Fibroblast of villous mesenchyme (primary cell): ENCODE measurements at regions not wholly inside any gene's neighbourhood (a gene's known extent, or its start where the extent isn't known, plus 50 kb on each side); places are given as distances from the start of the nearest gene placed in this dataset.
"Not testable (repeated sequence)": the region's sequence is repeated elsewhere in the genome, so short reads cannot be mapped to it uniquely, and the experiment has no call there.

Experiments
- DNase-seq: peaks from one replicate; pipeline ENCODE4 v3.0.0-alpha.2; 2010; ENCODE audit warnings: low read depth
- H3K4me3 ChIP-seq: 2 replicates; pipeline ENCODE4 v1.5.1; 2011; ENCODE audit warnings: low read depth, mild to moderate bottlenecking, low read length
- TF ChIP-seq, protein P1 (sequence below): IDR thresholded peaks from 2 replicates; pipeline ENCODE4 v1.5.1; 2012; ENCODE audit warnings: low read depth, mild to moderate bottlenecking, low read length; ENCODE audit not compliant: insufficient read depth

DNA sequence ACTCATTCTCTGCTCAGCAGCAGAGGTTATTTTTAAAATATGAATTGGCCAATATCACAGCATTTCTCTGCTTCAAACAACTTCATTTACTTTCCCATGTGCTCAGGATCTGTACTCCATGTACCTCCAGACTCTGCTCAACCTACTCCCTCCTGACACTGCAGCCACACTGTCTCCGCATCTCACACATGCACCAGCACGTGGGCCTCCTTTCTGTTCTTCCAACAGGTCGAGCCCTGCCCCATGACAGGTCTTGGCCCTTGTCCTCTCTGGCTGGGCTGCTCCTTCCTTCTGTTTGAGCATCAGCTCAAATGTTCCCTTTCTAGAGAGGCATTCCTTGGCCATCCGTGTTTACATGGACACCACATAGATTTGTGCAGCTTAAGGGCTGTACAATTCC lies 195.7 kb downstream of the EBLN2 start:
- DNase-seq: no peak
- TF ChIP-seq, protein P1, sequence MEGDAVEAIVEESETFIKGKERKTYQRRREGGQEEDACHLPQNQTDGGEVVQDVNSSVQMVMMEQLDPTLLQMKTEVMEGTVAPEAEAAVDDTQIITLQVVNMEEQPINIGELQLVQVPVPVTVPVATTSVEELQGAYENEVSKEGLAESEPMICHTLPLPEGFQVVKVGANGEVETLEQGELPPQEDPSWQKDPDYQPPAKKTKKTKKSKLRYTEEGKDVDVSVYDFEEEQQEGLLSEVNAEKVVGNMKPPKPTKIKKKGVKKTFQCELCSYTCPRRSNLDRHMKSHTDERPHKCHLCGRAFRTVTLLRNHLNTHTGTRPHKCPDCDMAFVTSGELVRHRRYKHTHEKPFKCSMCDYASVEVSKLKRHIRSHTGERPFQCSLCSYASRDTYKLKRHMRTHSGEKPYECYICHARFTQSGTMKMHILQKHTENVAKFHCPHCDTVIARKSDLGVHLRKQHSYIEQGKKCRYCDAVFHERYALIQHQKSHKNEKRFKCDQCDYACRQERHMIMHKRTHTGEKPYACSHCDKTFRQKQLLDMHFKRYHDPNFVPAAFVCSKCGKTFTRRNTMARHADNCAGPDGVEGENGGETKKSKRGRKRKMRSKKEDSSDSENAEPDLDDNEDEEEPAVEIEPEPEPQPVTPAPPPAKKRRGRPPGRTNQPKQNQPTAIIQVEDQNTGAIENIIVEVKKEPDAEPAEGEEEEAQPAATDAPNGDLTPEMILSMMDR: no peak
- H3K4me3 ChIP-seq: no peak overlapping the region

DNA sequence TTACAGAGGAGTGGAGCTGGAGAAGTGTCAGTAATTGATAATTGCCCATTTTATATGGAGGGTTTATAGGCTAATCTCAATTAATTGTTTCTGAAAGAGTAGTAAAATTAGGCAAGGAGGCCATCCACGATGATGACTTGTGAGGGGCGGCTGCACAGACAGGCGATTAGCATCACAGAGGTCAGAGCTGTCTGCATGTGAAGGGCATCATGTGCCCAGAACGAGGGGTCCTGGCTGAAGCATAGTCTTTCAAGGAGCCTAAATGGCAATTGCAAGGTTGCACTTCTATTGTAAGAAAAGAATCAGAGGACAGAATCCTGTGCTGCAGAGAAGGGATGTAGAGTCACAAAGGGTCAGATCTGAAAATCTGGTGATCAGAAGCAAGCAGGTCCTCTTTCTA lies 196.6 kb downstream of the EBLN2 start:
- TF ChIP-seq, protein P1: no peak
- no peak overlapping the region for H3K4me3 ChIP-seq
- DNase-seq: no peak

DNA sequence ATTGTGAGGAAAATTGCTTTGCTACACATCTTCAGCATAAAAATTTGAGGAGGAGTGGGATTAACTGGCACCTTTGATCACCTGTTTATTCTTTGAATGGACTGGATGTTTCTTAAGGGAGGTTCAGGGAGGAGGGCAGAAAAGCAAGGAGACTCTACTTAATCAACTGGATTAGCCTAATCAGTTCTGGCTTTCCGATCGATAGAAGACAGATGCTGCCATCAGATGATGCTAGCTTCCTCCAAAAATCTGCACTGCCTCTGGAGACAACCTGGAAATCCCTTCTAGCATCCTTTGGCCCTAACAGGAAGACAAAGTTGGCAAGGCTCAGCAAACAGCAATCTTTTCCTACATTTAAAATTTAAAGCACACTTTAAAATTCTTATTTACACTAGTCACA lies 197.8 kb downstream of the EBLN2 start:
- TF ChIP-seq, protein P1: no peak
- no peak for DNase-seq
- no peak overlapping the region for H3K4me3 ChIP-seq

- DNase-seq: no peak
- TF ChIP-seq, protein P1: no peak
- H3K4me3 ChIP-seq: no peak overlapping the region
Measured at GRCh38 chr3:73259856-73260255, 198.4 kb downstream of the EBLN2 start.

GRCh38 chr3:73266558-73266957 lies 205.1 kb downstream of the EBLN2 start:
- not testable (repeated sequence) for DNase-seq

GRCh38 chr3:73269126-73269525 lies 207.7 kb downstream of the EBLN2 start:
- DNase-seq, H3K4me3 ChIP-seq: not testable (repeated sequence)

More at GRCh38 chr3:73266558-73266957, 205.1 kb downstream of the EBLN2 start:
- not testable (repeated sequence) for H3K4me3 ChIP-seq

DNA sequence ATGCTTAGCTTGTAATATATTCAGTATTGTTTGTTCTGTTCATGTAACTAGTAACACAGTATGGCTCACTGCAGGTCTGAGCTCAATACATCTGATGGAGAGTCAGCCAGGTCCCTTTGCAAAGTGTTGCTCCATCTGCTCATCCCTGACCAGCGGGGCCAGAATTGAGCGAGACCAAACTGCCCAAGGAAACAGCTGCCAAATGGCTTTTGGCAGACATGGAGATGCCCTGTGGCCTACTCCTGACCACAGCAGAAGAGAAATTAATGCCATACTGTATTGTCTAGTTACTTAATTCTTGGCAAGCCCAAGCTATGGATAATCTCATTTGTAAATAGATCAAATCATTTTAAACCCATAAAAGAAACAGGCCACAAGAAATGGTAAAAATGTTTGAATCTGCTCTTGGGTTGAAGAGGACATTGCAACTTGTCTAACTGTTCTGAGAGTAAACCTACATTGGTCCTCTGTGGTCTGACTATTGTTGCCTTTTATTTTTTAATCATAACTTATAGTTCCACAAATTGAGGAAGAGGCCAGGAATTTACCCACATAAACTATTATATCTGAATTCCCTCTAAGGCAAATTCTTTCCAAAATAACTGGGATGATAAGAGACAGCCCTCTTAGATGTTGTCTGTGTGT lies 209.5 kb downstream of the EBLN2 start:
- TF ChIP-seq, protein P1: no peak
- H3K4me3 ChIP-seq: no peak overlapping the region
- DNase-seq: no peak

DNA sequence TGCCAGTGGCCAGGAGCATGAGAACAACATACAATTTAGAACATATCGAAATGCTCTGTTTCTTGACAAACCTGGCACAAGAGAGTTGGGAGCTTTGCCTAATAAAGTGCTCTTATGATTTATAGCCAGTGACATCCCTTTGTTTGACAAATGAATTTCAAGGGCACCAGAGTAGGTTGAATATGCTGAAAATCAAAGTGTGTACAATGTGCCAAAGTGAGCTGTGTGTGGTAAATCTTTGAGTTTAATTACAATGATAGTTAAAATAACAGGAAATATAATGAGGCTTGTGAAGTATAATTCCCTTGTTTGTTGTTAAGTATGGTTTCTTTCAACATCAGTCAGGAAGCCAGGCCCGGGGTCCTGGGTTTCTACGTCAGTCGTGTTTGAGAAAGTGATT lies 211.9 kb downstream of the EBLN2 start:
- no peak for DNase-seq
- H3K4me3 ChIP-seq: no peak overlapping the region
- TF ChIP-seq, protein P1: no peak
